IPS-18a (cell line): ENCODE measurements at regions not wholly inside any gene's neighbourhood (a gene's known extent, or its start where the extent isn't known, plus 50 kb on each side); places are given as distances from the start of the nearest gene placed in this dataset.

Experiments used
- H3K27ac ChIP-seq: one replicate; pipeline ENCODE4 v1.5.1; 2013; ENCODE audit warnings: low read length
- H3K27me3 ChIP-seq: one replicate; pipeline ENCODE4 v1.6.1; 2013; ENCODE audit warnings: mild to moderate bottlenecking, low read length; ENCODE audit not compliant: control insufficient read depth, insufficient read depth
- H3K36me3 ChIP-seq: one replicate; pipeline ENCODE4 v1.6.1; 2013; ENCODE audit warnings: low read depth, low read length; ENCODE audit not compliant: control insufficient read depth
- H3K4me1 ChIP-seq: one replicate; pipeline ENCODE4 v1.6.1; 2013; ENCODE audit warnings: low read depth, low read length; ENCODE audit not compliant: control insufficient read depth
- H3K4me3 ChIP-seq: one replicate; pipeline ENCODE4 v1.5.1; 2013; ENCODE audit warnings: low read length
- H3K9ac ChIP-seq: one replicate; pipeline ENCODE4 v1.6.1; 2013; ENCODE audit warnings: mild to moderate bottlenecking, low read length, moderate library complexity
- H3K9me3 ChIP-seq: one replicate; pipeline ENCODE4 v1.6.1; 2013; ENCODE audit warnings: low read depth, low read length; ENCODE audit not compliant: control insufficient read depth

- H3K4me3 ChIP-seq: no peak overlapping the region
- no peak overlapping the region for H3K27ac ChIP-seq
- no peaks in the 10 kb centered on the region for H3K4me1 ChIP-seq
- no peaks in the 10 kb centered on the region for H3K27me3 ChIP-seq
- H3K36me3 ChIP-seq: no peaks in the 10 kb centered on the region
- no peaks in the 10 kb centered on the region for H3K9me3 ChIP-seq
- no peak overlapping the region for H3K9ac ChIP-seq
These were observed 133.1 kb upstream of the CDH12 start for GRCh38 chr5:22986281-22986680.

- H3K27me3 ChIP-seq: no peaks in the 10 kb centered on the region
- H3K4me1 ChIP-seq: no peaks in the 10 kb centered on the region
- no peak overlapping the region for H3K27ac ChIP-seq
- H3K9ac ChIP-seq: no peak overlapping the region
- no peaks in the 10 kb centered on the region for H3K36me3 ChIP-seq
- no peak overlapping the region for H3K4me3 ChIP-seq
- no peaks in the 10 kb centered on the region for H3K9me3 ChIP-seq
These were observed 132.3 kb upstream of the CDH12 start for GRCh38 chr5:22985446-22985845.

- no peaks in the 10 kb centered on the region for H3K9me3 ChIP-seq
- H3K9ac ChIP-seq: no peak overlapping the region
- no peaks in the 10 kb centered on the region for H3K36me3 ChIP-seq
- H3K4me1 ChIP-seq: no peaks in the 10 kb centered on the region
- H3K27me3 ChIP-seq: no peaks in the 10 kb centered on the region
- H3K4me3 ChIP-seq: no peak overlapping the region
- no peak overlapping the region for H3K27ac ChIP-seq
These were observed 117.9 kb upstream of the CDH12 start for GRCh38 chr5:22970956-22971618.

DNA sequence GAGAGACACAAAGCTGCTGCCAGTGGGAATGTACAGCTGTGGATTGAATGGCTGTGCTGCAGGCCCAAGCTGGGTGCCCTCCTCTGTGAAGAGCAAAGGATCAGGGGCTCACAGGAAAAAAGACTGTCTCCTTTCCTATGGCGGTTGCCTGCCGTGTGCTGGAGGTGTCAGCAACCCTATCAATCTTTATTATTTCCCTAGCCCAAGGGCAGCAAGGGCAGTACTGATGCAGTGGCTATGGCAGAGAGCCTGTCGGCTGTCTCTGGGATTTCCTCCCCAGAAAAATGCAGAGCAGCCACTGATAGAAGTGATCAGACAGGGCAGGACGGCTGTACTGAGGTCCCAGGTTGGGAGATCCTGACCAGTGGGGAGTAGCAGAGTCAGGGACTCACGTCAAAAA is 117.3 kb upstream of the CDH12 start:
- no peaks in the 10 kb centered on the region for H3K4me1 ChIP-seq

GRCh38 chr5:22968386-22968785 is 115.2 kb upstream of the CDH12 start:
- H3K9ac ChIP-seq: no peak overlapping the region

More for the DNA sequence above, 117.3 kb upstream of the CDH12 start:
- no peaks in the 10 kb centered on the region for H3K9me3 ChIP-seq
- H3K27ac ChIP-seq: no peak overlapping the region
- no peak overlapping the region for H3K4me3 ChIP-seq
- no peaks in the 10 kb centered on the region for H3K36me3 ChIP-seq
- no peaks in the 10 kb centered on the region for H3K27me3 ChIP-seq
- H3K9ac ChIP-seq: no peak overlapping the region

DNA sequence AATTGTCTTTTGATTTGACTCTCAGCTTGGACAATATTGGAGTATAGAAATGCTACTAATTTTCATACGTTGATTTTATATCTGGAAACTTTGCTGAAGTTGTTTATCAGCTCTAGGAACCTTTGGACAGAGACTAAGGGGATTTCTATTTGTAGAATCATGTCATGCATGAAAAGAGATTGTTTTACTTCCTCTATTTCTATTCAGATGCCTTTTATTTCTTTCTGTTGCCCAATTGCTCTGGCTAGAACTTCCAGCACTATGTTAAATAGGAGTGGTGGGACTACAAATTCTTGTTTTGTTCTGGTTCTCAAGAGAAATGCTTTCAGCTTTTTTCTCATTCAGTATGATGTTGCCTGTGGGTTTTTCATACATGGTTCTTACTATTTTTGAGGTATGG is 112.8 kb upstream of the CDH12 start:
- H3K27me3 ChIP-seq: no peaks in the 10 kb centered on the region
- no peak overlapping the region for H3K4me3 ChIP-seq

More at GRCh38 chr5:22968386-22968785, 115.2 kb upstream of the CDH12 start:
- no peaks in the 10 kb centered on the region for H3K27me3 ChIP-seq
- no peaks in the 10 kb centered on the region for H3K9me3 ChIP-seq
- H3K4me3 ChIP-seq: no peak overlapping the region
- no peaks in the 10 kb centered on the region for H3K4me1 ChIP-seq
- no peaks in the 10 kb centered on the region for H3K36me3 ChIP-seq
- no peak overlapping the region for H3K27ac ChIP-seq

GRCh38 chr5:22964632-22965031 is 111.5 kb upstream of the CDH12 start:
- no peak overlapping the region for H3K4me3 ChIP-seq
- H3K4me1 ChIP-seq: no peaks in the 10 kb centered on the region
- H3K36me3 ChIP-seq: no peaks in the 10 kb centered on the region
- H3K9ac ChIP-seq: no peak overlapping the region
- no peak overlapping the region for H3K27ac ChIP-seq
- no peaks in the 10 kb centered on the region for H3K27me3 ChIP-seq
- H3K9me3 ChIP-seq: no peaks in the 10 kb centered on the region

More for the DNA sequence above, 112.8 kb upstream of the CDH12 start:
- Histone ChIP-seq H3K36me3 (no peaks in the 10 kb centered on the region), H3K27ac (no peak overlapping the region), H3K4me1 (no peaks in the 10 kb centered on the region), H3K9me3 (no peaks in the 10 kb centered on the region), H3K9ac (no peak overlapping the region)

DNA sequence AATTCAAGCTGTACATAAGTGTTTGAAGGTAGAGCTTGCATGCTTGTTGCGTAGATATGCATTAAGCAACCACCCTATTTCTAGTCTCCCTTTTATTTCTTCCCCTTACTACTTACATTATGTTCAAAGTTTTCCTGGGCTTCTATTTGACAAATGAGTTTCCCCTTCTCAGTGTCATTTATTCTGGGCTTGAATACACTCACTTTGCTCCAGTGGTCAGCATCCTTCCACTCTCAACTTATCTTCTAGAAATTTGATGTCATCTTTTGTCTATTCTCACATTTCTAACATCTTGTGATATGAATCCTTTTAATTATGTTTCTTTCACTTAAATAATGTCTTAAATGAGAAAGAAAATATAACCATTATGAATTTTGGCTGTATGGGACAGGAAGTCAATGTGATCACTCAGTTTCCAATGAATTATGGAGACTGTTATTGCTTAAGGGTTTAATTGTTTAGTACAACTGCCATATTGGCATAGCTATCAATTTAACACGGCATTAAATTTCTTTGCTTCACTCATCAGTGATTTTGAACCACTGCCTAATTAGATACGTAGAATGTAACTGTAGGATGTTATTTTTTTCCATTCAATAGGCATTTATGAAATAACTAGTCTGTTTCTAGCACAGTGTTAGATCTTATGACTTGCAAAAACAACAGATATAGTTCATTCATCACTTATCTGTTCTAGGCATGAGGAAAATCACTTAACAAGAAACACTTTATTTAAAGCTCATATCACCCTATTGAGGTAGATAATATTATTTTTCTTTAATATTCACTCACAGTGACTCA is 105.5 kb upstream of the CDH12 start:
- H3K27me3 ChIP-seq: no peaks in the 10 kb centered on the region
- H3K36me3 ChIP-seq: no peaks in the 10 kb centered on the region

GRCh38 chr5:22947921-22948320 is 94.8 kb upstream of the CDH12 start:
- Histone ChIP-seq H3K27ac (no peak overlapping the region), H3K4me1 (no peaks in the 10 kb centered on the region), H3K27me3 (no peaks in the 10 kb centered on the region), H3K36me3 (no peaks in the 10 kb centered on the region), H3K9me3 (no peaks in the 10 kb centered on the region), H3K9ac (no peak overlapping the region), H3K4me3 (no peak overlapping the region)

More for the DNA sequence above, 105.5 kb upstream of the CDH12 start:
- Histone ChIP-seq H3K9ac (no peak overlapping the region), H3K9me3 (no peaks in the 10 kb centered on the region), H3K4me1 (no peaks in the 10 kb centered on the region), H3K4me3 (no peak overlapping the region), H3K27ac (no peak overlapping the region)

DNA sequence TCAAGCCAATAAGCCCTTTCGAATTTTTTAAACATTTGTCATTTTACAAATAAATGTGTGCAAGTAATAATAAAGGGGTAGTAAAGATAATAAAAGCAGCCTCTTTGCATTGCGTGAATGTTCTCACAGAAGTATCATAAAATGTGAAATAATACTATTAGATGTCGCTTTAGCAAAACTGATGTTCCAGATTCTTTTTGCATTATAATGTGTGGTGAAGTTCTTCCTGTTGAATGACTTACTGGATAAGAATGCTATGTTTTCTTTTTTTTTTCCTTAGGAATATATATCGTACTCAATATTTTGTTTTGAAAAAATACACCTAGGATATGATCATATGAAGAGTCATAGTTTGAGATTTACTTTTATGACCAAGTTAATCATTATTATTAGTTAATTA is 85.2 kb upstream of the CDH12 start:
- H3K4me3 ChIP-seq: no peak overlapping the region
- H3K9ac ChIP-seq: no peak overlapping the region
- H3K9me3 ChIP-seq: no peaks in the 10 kb centered on the region
- H3K27ac ChIP-seq: no peak overlapping the region
- no peaks in the 10 kb centered on the region for H3K27me3 ChIP-seq
- no peaks in the 10 kb centered on the region for H3K4me1 ChIP-seq
- no peaks in the 10 kb centered on the region for H3K36me3 ChIP-seq

GRCh38 chr5:22928821-22929482 is 75.8 kb upstream of the CDH12 start:
- Histone ChIP-seq H3K36me3 (no peaks in the 10 kb centered on the region), H3K27ac (peak overlapping the region; percentile 67), H3K27me3 (no peaks in the 10 kb centered on the region), H3K4me1 (no peaks in the 10 kb centered on the region), H3K4me3 (no peak overlapping the region), H3K9ac (peak overlapping the region; percentile 21), H3K9me3 (no peaks in the 10 kb centered on the region)
